Activated naive CD4-positive, alpha-beta T cell treated with anti-CD3 and anti-CD28 coated beads, Interleukin-2, amount 50 U/mL, for 72 hours (primary cell): ENCODE measurements at regions not wholly inside any gene's neighbourhood (a gene's known extent, or its start where the extent isn't known, plus 50 kb on each side); places are given as distances from the start of the nearest gene placed in this dataset.

Experiments
- ATAC-seq, 2 donors: fragments of 150-1000 bp; cut with Tn5 transposase; 2 replicates each; pipeline ENCODE4 v1.10.0; 2021; ENCODE audit warnings: mild to moderate bottlenecking in 2 of 2, moderate library complexity in 2 of 2
- DNase-seq, 2 donors: peaks; one replicate each; pipeline ENCODE4 v3.0.0; 2021 to 2022; ENCODE audit warnings: low spot score in 2 of 2
- H3K27ac Mint-ChIP-seq, 2 donors: one replicate each; pipeline ENCODE4 v1.8.0; 2022; ENCODE audit warnings: mild to moderate bottlenecking in 2 of 2, mixed read lengths in 2 of 2
- H3K36me3 Mint-ChIP-seq, 2 donors: one replicate each; pipeline ENCODE4 v1.8.0; 2022; ENCODE audit warnings: mixed read lengths in 2 of 2
- H3K9me3 Mint-ChIP-seq, 2 donors: one replicate each; pipeline ENCODE4 v1.8.0; 2022; ENCODE audit warnings: mixed read lengths in 2 of 2

- Mint-ChIP-seq H3K9me3 (no peaks in the 10 kb centered on the region), H3K27ac (no peak overlapping the region), H3K36me3 (peaks cover 0 to 26% of the 10 kb centered on the region in 2 donors)
- ATAC-seq (no peak), DNase-seq (no peak)
These were observed 164.7 kb upstream of the CCND2 start for GRCh38 chr12:4108803-4109345.

GRCh38 chr12:4107911-4108697, 165.5 kb upstream of the CCND2 start:
- Mint-ChIP-seq H3K36me3 (peaks cover 0 to 26% of the 10 kb centered on the region in 2 donors), H3K27ac (peak overlapping the region; percentile 26 to 65), H3K9me3 (no peaks in the 10 kb centered on the region)
- no peak for ATAC-seq
- no peak for DNase-seq

- H3K27ac Mint-ChIP-seq, result peak overlapping the region in 1 of 2 donors; percentile 65
- no peaks in the 10 kb centered on the region for H3K9me3 Mint-ChIP-seq
- H3K36me3 Mint-ChIP-seq, result peaks cover 0 to 26% of the 10 kb centered on the region in 2 donors
These were observed 166.1 kb upstream of the CCND2 start for GRCh38 chr12:4107436-4107878.

GRCh38 chr12:4106621-4107020, 166.9 kb upstream of the CCND2 start:
- DNase-seq (no peak), ATAC-seq (peak in 1 of 2 donors; percentile 42)
- H3K36me3 Mint-ChIP-seq, result peaks cover 0 to 22% of the 10 kb centered on the region in 2 donors

More at GRCh38 chr12:4107436-4107878, 166.1 kb upstream of the CCND2 start:
- DNase-seq, result peak; percentile 66 to 74
- peak; percentile 88 to 95 for ATAC-seq

GRCh38 chr12:4104722-4105244, 168.8 kb upstream of the CCND2 start:
- ATAC-seq, result no peak
- H3K27ac Mint-ChIP-seq, result no peak overlapping the region

More at GRCh38 chr12:4106621-4107020, 166.9 kb upstream of the CCND2 start:
- Mint-ChIP-seq H3K9me3 (no peaks in the 10 kb centered on the region), H3K27ac (peak overlapping the region in 1 of 2 donors; percentile 65)

GRCh38 chr12:4099276-4099675, 174.3 kb upstream of the CCND2 start:
- no peak for ATAC-seq

More at GRCh38 chr12:4104722-4105244, 168.8 kb upstream of the CCND2 start:
- Mint-ChIP-seq H3K9me3 (no peaks in the 10 kb centered on the region), H3K36me3 (peaks cover 0 to 9% of the 10 kb centered on the region in 2 donors)
- no peak for DNase-seq

GRCh38 chr12:4091016-4091743, 182.4 kb upstream of the CCND2 start:
- H3K9me3 Mint-ChIP-seq, result no peaks in the 10 kb centered on the region
- DNase-seq (no peak), ATAC-seq (peak in 1 of 2 donors; percentile 16)
- no peaks in the 10 kb centered on the region for H3K36me3 Mint-ChIP-seq
- H3K27ac Mint-ChIP-seq, result peak overlapping the region in 1 of 2 donors; percentile 8

More at GRCh38 chr12:4099276-4099675, 174.3 kb upstream of the CCND2 start:
- no peak overlapping the region for H3K27ac Mint-ChIP-seq
- no peak for DNase-seq
- H3K9me3 Mint-ChIP-seq, result no peaks in the 10 kb centered on the region
- no peaks in the 10 kb centered on the region for H3K36me3 Mint-ChIP-seq

- Mint-ChIP-seq H3K27ac (no peak overlapping the region), H3K9me3 (no peaks in the 10 kb centered on the region), H3K36me3 (no peaks in the 10 kb centered on the region)
- no peak for ATAC-seq
- no peak for DNase-seq
These were observed 183.6 kb upstream of the CCND2 start for GRCh38 chr12:4089956-4090355.

GRCh38 chr12:4089121-4089606, 184.4 kb upstream of the CCND2 start:
- Mint-ChIP-seq H3K9me3 (no peaks in the 10 kb centered on the region), H3K27ac (no peak overlapping the region), H3K36me3 (no peaks in the 10 kb centered on the region)
- ATAC-seq (no peak), DNase-seq (no peak)

- no peaks in the 10 kb centered on the region for H3K9me3 Mint-ChIP-seq
- no peaks in the 10 kb centered on the region for H3K36me3 Mint-ChIP-seq
- H3K27ac Mint-ChIP-seq, result no peak overlapping the region
- ATAC-seq (no peak), DNase-seq (no peak)
These were observed 185.1 kb upstream of the CCND2 start for GRCh38 chr12:4088451-4088850.

GRCh38 chr12:4086481-4086880, 187.1 kb upstream of the CCND2 start:
- Mint-ChIP-seq H3K27ac (no peak overlapping the region), H3K36me3 (no peaks in the 10 kb centered on the region), H3K9me3 (no peaks in the 10 kb centered on the region)
- DNase-seq (peak in 1 of 2 donors; percentile 5), ATAC-seq (peak in 1 of 2 donors; percentile 80)

GRCh38 chr12:4084573-4084972, 189.0 kb upstream of the CCND2 start:
- ATAC-seq, result no peak

GRCh38 chr12:4082809-4083403, 190.7 kb upstream of the CCND2 start:
- Mint-ChIP-seq H3K36me3 (peaks cover 0 to 4% of the 10 kb centered on the region in 2 donors), H3K9me3 (no peaks in the 10 kb centered on the region), H3K27ac (peak overlapping the region in 1 of 2 donors; percentile 62)
- ATAC-seq, result no peak
- DNase-seq, result no peak

More at GRCh38 chr12:4084573-4084972, 189.0 kb upstream of the CCND2 start:
- Mint-ChIP-seq H3K36me3 (no peaks in the 10 kb centered on the region), H3K9me3 (no peaks in the 10 kb centered on the region), H3K27ac (peak overlapping the region in 1 of 2 donors; percentile 75)
- DNase-seq, result no peak

- peaks cover 0 to 5% of the 10 kb centered on the region in 2 donors for H3K9me3 Mint-ChIP-seq
- DNase-seq, result no peak
- peaks cover 0 to 8% of the 10 kb centered on the region in 2 donors for H3K36me3 Mint-ChIP-seq
- ATAC-seq, result no peak
- no peak overlapping the region for H3K27ac Mint-ChIP-seq
These were observed 193.3 kb upstream of the CCND2 start for GRCh38 chr12:4080213-4080612.

- peaks cover 6 to 8% of the 10 kb centered on the region in 2 donors for H3K36me3 Mint-ChIP-seq
- no peak overlapping the region for H3K27ac Mint-ChIP-seq
- no peak for DNase-seq
- H3K9me3 Mint-ChIP-seq, result peaks cover 0 to 9% of the 10 kb centered on the region in 2 donors
- ATAC-seq, result no peak
These were observed 199.4 kb upstream of the CCND2 start for GRCh38 chr12:4074129-4074528.

GRCh38 chr12:4069670-4070010, 196.4 kb upstream of the PARP11 start:
- DNase-seq, result no peak
- no peak overlapping the region for H3K27ac Mint-ChIP-seq

More at GRCh38 chr12:4069670-4070010, 196.4 kb upstream of the PARP11 start:
- ATAC-seq, result no peak
- H3K9me3 Mint-ChIP-seq, result peaks cover 0 to 4% of the 10 kb centered on the region in 2 donors
- H3K36me3 Mint-ChIP-seq, result peaks cover 0 to 6% of the 10 kb centered on the region in 2 donors
